HCT116 (cell line): ENCODE measurements at regions not wholly inside any gene's neighbourhood (a gene's known extent, or its start where the extent isn't known, plus 50 kb on each side); places are given as distances from the start of the nearest gene placed in this dataset.

Experiments used
- ATAC-seq: fragments of 200-7000 bp; cut with Tn5 transposase; 2 replicates; pipeline ENCODE4 v1.9.1; 2020; ENCODE audit warnings: mild to moderate bottlenecking, moderate library complexity
- BruUV-seq: library from RNA; stranded (reverse); fragments of 400-500 nt; replicated peaks from 2 replicates; lab custom pipeline; 2021; lab: Mats Ljungman, UMichigan
- CTCF ChIA-PET: fragments of 300-600 bp; sonication (Branson Sonifier 250); formaldehyde crosslinking; loops from one replicate; lab custom pipeline; 2021; ENCODE audit warnings: antibody characterized with exemption; lab: Charles Lee
- POLR2A ChIA-PET: fragments of 300-600, 350-600 bp; sonication (Branson Sonifier 250); formaldehyde crosslinking; loops from one replicate; lab custom pipeline; 2021; ENCODE audit warnings: antibody characterized with exemption; lab: Charles Lee
- RAD21 ChIA-PET, 2 experiments: fragments of 300-600 bp; sonication (Branson Sonifier 250); formaldehyde crosslinking; loops; one replicate each; lab custom pipeline; 2023; ENCODE audit warnings: low total read pairs in 2 of 2; ENCODE audit not compliant: uncharacterized antibody in 2 of 2, unreplicated experiment in 2 of 2, low non-redundant PET in 1 of 2; lab: Charles Lee
- DNase-seq: peaks from one replicate; pipeline ENCODE4 v3.0.0-alpha.2; 2010; ENCODE audit warnings: low read depth, low spot score
- H2AFZ ChIP-seq: fragments of 200-600 bp; shearing (Covaris generic), sonication (generic); 2 replicates; pipeline ENCODE4 v1.6.1; 2017; ENCODE audit warnings: low read depth, mixed run types, mixed read lengths, antibody characterized with exemption, low read length; ENCODE audit not compliant: poor library complexity, severe bottlenecking
- H3K27ac ChIP-seq: 2 replicates; pipeline ENCODE4 v1.5.1; 2012; ENCODE audit warnings: low read depth, low read length
- H3K27me3 ChIP-seq: fragments of 200-600 bp; sonication (generic); 2 replicates; pipeline ENCODE4 v1.6.1; 2016; ENCODE audit warnings: mixed run types, low read length, mixed read lengths; ENCODE audit not compliant: insufficient read depth
- H3K36me3 ChIP-seq, 2 experiments: fragments of 200-500 bp in 1 of 2; fragments of 200-600 bp in 1 of 2; sonication (Bioruptor generic) in 1 of 2; sonication (generic) in 1 of 2; 2 replicates each; pipeline versions ENCODE4 v1.5.1 to v1.6.1; 2014 to 2016; ENCODE audit warnings: low read length in 2 of 2, inconsistent platforms in 1 of 2, mixed read lengths in 1 of 2, mixed run types in 1 of 2; ENCODE audit not compliant: insufficient read depth in 2 of 2, control insufficient read depth in 1 of 2
- H3K4me1 ChIP-seq, 2 experiments: fragments of 200-600 bp in 1 of 2; sonication (generic) in 1 of 2; 2 replicates each; pipeline versions ENCODE4 v1.5.1 to v1.6.1; 2012 to 2017; ENCODE audit warnings: low read length in 2 of 2, inconsistent platforms in 1 of 2, mild to moderate bottlenecking in 1 of 2, mixed read lengths in 1 of 2, mixed run types in 1 of 2, moderate library complexity in 1 of 2; ENCODE audit not compliant: insufficient read depth in 2 of 2, control insufficient read depth in 1 of 2
- H3K4me2 ChIP-seq: fragments of 200-600 bp; sonication (generic); 2 replicates; pipeline ENCODE4 v1.6.1; 2017; ENCODE audit warnings: mixed run types, low read length, mixed read lengths
- H3K4me3 ChIP-seq, 2 experiments: fragments of 200-600 bp in 1 of 2; sonication (generic) in 1 of 2; replicated peaks in 1 of 2; 2 replicates each; pipeline ENCODE4 v1.5.1; 2011 to 2016; ENCODE audit warnings: low read length in 2 of 2, control low read depth in 1 of 2, low read depth in 1 of 2, mild to moderate bottlenecking in 1 of 2, mixed read lengths in 1 of 2, mixed run types in 1 of 2
- H3K79me2 ChIP-seq: fragments of 200-600 bp; sonication (generic); 2 replicates; pipeline ENCODE4 v1.6.1; 2017; ENCODE audit warnings: mild to moderate bottlenecking, mixed run types, low read length, moderate library complexity, mixed read lengths; ENCODE audit not compliant: insufficient read depth
- H3K9ac ChIP-seq: fragments of 200-600 bp; sonication (generic); 2 replicates; pipeline ENCODE4 v1.6.1; 2016; ENCODE audit warnings: low read length, mixed read lengths
- H3K9me2 ChIP-seq: fragments of 200-600 bp; sonication (generic), shearing (Covaris generic); 2 replicates; pipeline ENCODE4 v1.6.1; 2017; ENCODE audit warnings: mixed run types, mild to moderate bottlenecking, moderate library complexity; ENCODE audit not compliant: insufficient read depth
- H3K9me3 ChIP-seq, 2 experiments: fragments of 200-500 bp in 1 of 2; fragments of 200-600 bp in 1 of 2; sonication (Bioruptor generic) in 1 of 2; sonication (generic) in 1 of 2; 2 replicates each; pipeline ENCODE4 v1.6.1; 2014 to 2017; ENCODE audit warnings: low read length in 2 of 2, mixed read lengths in 2 of 2, inconsistent platforms in 1 of 2, low read depth in 1 of 2, mild to moderate bottlenecking in 1 of 2, mixed run types in 1 of 2, moderate library complexity in 1 of 2; ENCODE audit not compliant: control insufficient read depth in 1 of 2, insufficient read depth in 1 of 2
- H4K20me1 ChIP-seq: fragments of 200-600 bp; sonication (generic), shearing (Covaris generic); 2 replicates; pipeline ENCODE4 v1.6.1; 2017; ENCODE audit warnings: mixed run types, mild to moderate bottlenecking, moderate library complexity; ENCODE audit not compliant: insufficient read depth
- ATF3 ChIP-seq: IDR thresholded peaks from 2 replicates; pipeline ENCODE4 v1.6.1; 2012
- CTCF ChIP-seq, 3 experiments: fragments of 200-600 bp in 1 of 3; sonication (generic) in 1 of 3; IDR thresholded peaks in 2 of 3; conservative IDR thresholded peaks in 1 of 3; 2 replicates each; pipeline ENCODE4 v1.5.1; 2012 to 2017; ENCODE audit warnings: low read depth in 2 of 3, low read length in 2 of 3, antibody characterized with exemption in 1 of 3, borderline replicate concordance in 1 of 3, control low read depth in 1 of 3, mild to moderate bottlenecking in 1 of 3, mixed read lengths in 1 of 3, mixed run types in 1 of 3, moderate library complexity in 1 of 3; ENCODE audit not compliant: insufficient read depth in 1 of 3
- MAX ChIP-seq: IDR thresholded peaks from 2 replicates; pipeline ENCODE4 v1.6.1; 2012
- POLR2AphosphoS5 ChIP-seq: IDR thresholded peaks from 2 replicates; pipeline ENCODE4 v1.6.1; 2011; ENCODE audit warnings: mild to moderate bottlenecking, low read depth, low read length, moderate library complexity
- RAD21 ChIP-seq: IDR thresholded peaks from 2 replicates; pipeline ENCODE4 v1.6.1; 2012; ENCODE audit warnings: low read depth, mild to moderate bottlenecking
- ZFX ChIP-seq: fragments of 450-650 bp; IDR thresholded peaks from 2 replicates; pipeline ENCODE4 v1.6.1; 2017
- ZNF274 ChIP-seq: fragments of 200-500 bp; sonication (Bioruptor generic); IDR thresholded peaks from 2 replicates; pipeline ENCODE4 v1.6.1; 2014; ENCODE audit warnings: mild to moderate bottlenecking, low read depth, low read length, inconsistent platforms
- intact Hi-C: fragments of 100-400 bp; cut with micrococcal nuclease; formaldehyde crosslinking; loops from 2 replicates; pipeline ENCODE4 v1.10.0; 2022

GRCh38 chr4:28082686-28083390 is 1222.2 kb downstream of the STIM2 start:
- no peak overlapping the region for H3K9ac ChIP-seq
- H3K4me2 ChIP-seq = no peak overlapping the region
- H2AFZ ChIP-seq = no peak overlapping the region
- H3K4me1 ChIP-seq = no peaks in the 10 kb centered on the region
- intact Hi-C loops = no loop called here
- no peak overlapping the region for H3K4me3 ChIP-seq
- ATAC-seq (no peak), DNase-seq (no peak)
- ChIA-PET RAD21 (no interaction called here), POLR2A (no interaction called here), CTCF (no interaction called here)
- no peaks in the 10 kb centered on the region for H3K79me2 ChIP-seq
- no peaks in the 10 kb centered on the region for H3K9me3 ChIP-seq
- TF ChIP-seq ZNF274 (no peak), RAD21 (no peak), CTCF (IDR thresholded peaks at IDR 0.05 in 2 of 3, conservative IDR thresholded peaks at IDR 0.05 in 1 of 3; ENCODE audit: borderline replicate concordance in 1 of 3, insufficient read depth in 1 of 3, low read depth in 2 of 3, low read length in 2 of 3) (no peak), MAX (no peak), ATF3 (no peak), ZFX (no peak), POLR2AphosphoS5 (no peak)
- BruUV-seq = no TSS peak
- H3K27me3 ChIP-seq = no peaks in the 10 kb centered on the region
- no peaks in the 10 kb centered on the region for H3K36me3 ChIP-seq
- no peak overlapping the region for H3K27ac ChIP-seq
- H3K9me2 ChIP-seq = 0 out of 2 replicates have a peak, but pooled peaks cover 2% of the 10 kb centered on the region
- no peaks in the 10 kb centered on the region for H4K20me1 ChIP-seq
